ENCODE measurements at regions not wholly inside any gene's neighbourhood (a gene's known extent, or its start where the extent isn't known, plus 50 kb on each side); places are given as distances from the start of the nearest gene placed in this dataset.

- Histone ChIP-seq H3K4me3 (no peak overlapping the region), H3K36me3 (replicated peaks in 1 of 2) (no peaks in the 10 kb centered on the region), H3K27ac (no peak overlapping the region), H3K4me1 (replicated peaks in 1 of 2) (no peaks in the 10 kb centered on the region), H3K9me3 (replicated peaks in 1 of 3) (no peaks in the 10 kb centered on the region), H3K27me3 (peaks cover 6% of the 10 kb centered on the region)
- 90 to 100% (median 93%) methylated on average over 2 of the region's 2 CpGs for WGBS, 4 donors
- TF ChIP-seq CTCF (IDR thresholded peaks at IDR 0.05) (no peak), POLR2A (IDR thresholded peaks at IDR 0.05) (no peak)
- intact Hi-C loops (cut with DNase I): no loop called here
- no peak for DNase-seq
These were observed 92.2 kb upstream of the MLN start for GRCh38 chr6:33895988-33896387.

DNA sequence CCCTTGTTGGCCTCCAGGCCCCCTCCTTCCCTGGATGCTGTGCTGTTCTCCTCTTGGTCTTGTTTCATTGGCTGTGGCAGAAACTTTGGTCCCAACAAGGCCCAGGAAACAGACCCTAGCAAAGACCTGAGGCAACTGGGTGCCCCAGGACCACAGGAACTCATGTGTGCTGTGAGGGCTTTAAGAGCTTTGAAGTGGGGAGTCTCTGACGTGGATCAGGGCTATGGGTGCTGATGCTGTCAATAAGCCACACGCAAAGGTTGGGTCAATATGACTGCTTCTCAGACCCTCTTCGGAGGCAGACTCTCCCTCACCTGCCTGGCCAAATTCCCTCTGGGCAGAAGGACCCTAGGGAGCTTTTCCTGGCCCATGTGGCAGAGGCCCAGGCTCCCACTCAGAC lies 91.5 kb upstream of the MLN start:
- H3K4me3 ChIP-seq: no peak overlapping the region
- intact Hi-C loops (cut with DNase I): no loop called here

GRCh38 chr6:33894438-33894837 lies 90.6 kb upstream of the MLN start:
- intact Hi-C loops (cut with DNase I): no loop called here
- Histone ChIP-seq H3K9me3 (replicated peaks in 1 of 3) (no peaks in the 10 kb centered on the region), H3K27me3 (peaks cover 6% of the 10 kb centered on the region), H3K4me1 (replicated peaks in 1 of 2) (no peaks in the 10 kb centered on the region), H3K27ac (no peak overlapping the region), H3K36me3 (replicated peaks in 1 of 2) (no peaks in the 10 kb centered on the region), H3K4me3 (no peak overlapping the region)
- 75 to 94% (median 80%) methylated on average over 2 of the region's 2 CpGs for WGBS, 4 donors
- TF ChIP-seq POLR2A (IDR thresholded peaks at IDR 0.05) (no peak), CTCF (IDR thresholded peaks at IDR 0.05) (no peak)
- DNase-seq: no peak

More for the DNA sequence above, 91.5 kb upstream of the MLN start:
- H3K4me1 ChIP-seq (replicated peaks in 1 of 2): no peaks in the 10 kb centered on the region
- no peak for DNase-seq
- H3K27me3 ChIP-seq: peaks cover 6% of the 10 kb centered on the region
- 85 to 92% (median 89%) methylated on average over 2 to 3 of the region's 3 CpGs for WGBS, 4 donors
- TF ChIP-seq POLR2A (IDR thresholded peaks at IDR 0.05) (no peak), CTCF (IDR thresholded peaks at IDR 0.05) (no peak)
- H3K36me3 ChIP-seq (replicated peaks in 1 of 2): no peaks in the 10 kb centered on the region
- no peaks in the 10 kb centered on the region for H3K9me3 ChIP-seq (replicated peaks in 1 of 3)
- no peak overlapping the region for H3K27ac ChIP-seq

DNA sequence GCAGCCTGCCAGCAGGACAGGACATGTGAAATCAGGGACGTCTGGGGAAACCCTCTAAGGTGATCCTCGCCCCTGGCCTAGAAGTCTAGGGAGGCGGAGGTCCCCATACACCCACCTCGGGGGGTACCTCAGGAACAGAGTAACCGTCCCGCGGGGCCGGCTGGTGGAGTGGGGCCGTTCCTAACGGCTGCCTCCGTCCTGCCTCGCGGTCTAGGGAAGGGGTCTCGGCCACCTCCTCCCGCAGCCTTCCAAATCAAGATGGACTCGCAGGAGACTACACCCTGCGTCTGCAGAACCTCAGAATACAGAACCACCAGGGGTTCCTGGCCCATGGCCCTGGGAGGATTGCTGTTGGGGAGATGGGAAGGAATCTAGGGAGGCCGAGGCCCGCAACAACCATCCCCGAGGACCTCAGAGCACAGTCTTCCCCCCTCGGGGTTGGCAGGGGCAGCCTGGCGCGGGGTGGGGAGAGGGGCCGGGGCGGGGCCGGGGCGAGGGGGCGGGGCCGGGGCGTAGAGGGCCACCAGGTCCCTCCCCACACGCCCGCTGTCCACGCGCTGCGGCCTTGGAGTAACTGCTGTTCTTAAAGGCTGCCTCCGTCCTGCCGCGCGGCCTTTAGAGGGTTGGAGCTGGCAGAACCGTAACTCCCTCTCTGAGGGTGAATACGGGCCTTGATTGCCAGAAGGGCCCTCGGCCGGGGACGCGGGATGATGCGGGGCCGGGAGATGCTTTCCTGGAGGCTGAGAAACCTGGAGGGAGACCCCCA lies 89.0 kb upstream of the MLN start:
- Histone ChIP-seq H3K4me3 (no peak overlapping the region), H3K36me3 (replicated peaks in 1 of 2) (no peaks in the 10 kb centered on the region), H3K27me3 (peaks cover 6% of the 10 kb centered on the region), H3K27ac (no peak overlapping the region), H3K9me3 (replicated peaks in 1 of 3) (no peaks in the 10 kb centered on the region), H3K4me1 (replicated peaks in 1 of 2) (no peaks in the 10 kb centered on the region)
- no peak for DNase-seq
- 86 to 93% (median 88%) methylated on average over 20 to 47 of the region's 47 CpGs for WGBS, 4 donors
- intact Hi-C loops (cut with DNase I): no loop called here
- TF ChIP-seq CTCF (IDR thresholded peaks at IDR 0.05) (no peak), POLR2A (IDR thresholded peaks at IDR 0.05) (no peak)

Measured in adrenal gland (tissue), 9 donors.